ENCODE measurements at regions not wholly inside any gene's neighbourhood (a gene's known extent, or its start where the extent isn't known, plus 50 kb on each side); places are given as distances from the start of the nearest gene placed in this dataset.

DNA sequence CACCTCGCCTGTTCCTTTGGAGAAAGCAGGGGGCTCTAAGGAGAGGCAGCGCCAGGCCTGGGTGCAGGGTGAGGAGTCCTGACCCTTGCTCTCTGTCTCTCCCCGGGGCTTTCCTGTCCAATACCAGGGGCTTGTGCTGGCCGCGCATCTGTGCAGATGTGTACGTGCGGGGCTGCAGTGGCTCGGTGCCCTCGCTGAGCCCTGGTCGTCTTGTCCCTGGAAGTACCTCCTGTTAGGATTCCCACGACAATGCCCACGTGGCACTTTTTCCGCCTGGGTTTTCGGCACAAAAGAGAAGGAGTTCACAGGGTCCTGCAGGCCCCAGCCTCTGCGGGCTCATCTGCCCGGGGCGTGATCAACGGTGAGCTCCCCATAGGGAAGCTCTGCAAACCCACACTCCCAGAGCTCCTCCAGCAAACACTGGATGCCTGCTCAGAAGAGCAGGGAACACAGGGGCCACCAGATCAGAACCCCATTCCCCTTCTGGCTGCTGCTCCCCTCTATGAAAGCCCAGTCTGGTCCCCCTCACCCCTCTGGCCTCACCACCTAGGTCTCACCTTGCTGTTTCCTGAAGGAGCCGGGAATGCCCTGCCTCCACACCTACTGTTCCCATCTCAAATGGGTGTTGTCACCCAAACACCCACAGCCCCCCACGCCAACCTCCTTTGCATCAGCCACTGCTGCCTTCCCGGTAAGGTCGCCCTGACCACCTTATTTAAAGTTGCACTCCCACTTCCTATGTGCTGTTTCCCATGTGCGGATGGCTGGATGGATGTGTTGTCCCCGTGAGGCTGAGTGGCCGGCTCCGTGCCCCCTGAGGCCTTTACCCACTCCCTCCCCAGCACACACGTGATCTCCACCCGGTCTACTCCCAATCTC lies 62.6 kb upstream of the PRR20G start:
- no peak for DNase-seq (ENCODE audit: low spot score)

DNA sequence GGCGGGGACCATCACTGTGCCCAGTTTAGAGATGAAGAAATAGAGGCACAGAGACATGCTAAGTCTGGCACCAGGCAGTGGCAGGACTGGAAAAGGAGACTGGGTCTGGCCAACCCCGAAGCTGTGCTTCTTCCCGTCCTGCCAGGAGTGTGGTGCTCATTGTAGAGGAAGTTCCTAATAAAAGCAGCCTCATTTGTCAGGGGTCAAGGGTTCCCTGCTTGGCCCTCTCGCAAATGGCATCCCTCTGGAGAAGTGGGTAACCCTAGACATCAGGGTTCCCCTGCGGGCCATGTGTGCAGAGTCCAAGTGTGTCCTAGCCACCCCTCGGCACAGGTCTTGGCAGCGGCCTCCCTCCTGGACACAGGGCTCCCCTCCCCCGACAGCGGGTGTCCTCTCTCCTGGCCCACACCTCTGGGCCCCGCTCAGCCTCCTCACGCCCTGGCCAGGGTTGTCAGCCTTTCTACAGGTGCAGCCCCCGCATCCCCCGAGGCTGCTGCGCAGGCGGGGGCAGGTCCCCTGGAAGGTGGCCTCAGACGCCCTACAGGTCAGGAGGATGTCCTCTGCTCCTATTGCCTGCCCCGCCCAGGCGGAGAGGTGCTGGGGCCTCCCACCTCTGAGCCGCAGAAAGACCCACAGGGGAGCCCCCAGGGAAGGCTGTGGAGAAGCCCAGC lies 61.8 kb upstream of the PRR20G start:
- no peak for DNase-seq (ENCODE audit: low spot score)

GRCh38 chr3:127342735-127343134 lies 54.9 kb upstream of the PRR20G start:
- DNase-seq (ENCODE audit: low spot score), result no peak

GRCh38 chr3:127339928-127340861 lies 52.3 kb upstream of the PRR20G start:
- no peak for DNase-seq (ENCODE audit: low spot score)

GRCh38 chr3:127339016-127339415 lies 51.2 kb upstream of the PRR20G start:
- DNase-seq (ENCODE audit: low spot score), result no peak

DNA sequence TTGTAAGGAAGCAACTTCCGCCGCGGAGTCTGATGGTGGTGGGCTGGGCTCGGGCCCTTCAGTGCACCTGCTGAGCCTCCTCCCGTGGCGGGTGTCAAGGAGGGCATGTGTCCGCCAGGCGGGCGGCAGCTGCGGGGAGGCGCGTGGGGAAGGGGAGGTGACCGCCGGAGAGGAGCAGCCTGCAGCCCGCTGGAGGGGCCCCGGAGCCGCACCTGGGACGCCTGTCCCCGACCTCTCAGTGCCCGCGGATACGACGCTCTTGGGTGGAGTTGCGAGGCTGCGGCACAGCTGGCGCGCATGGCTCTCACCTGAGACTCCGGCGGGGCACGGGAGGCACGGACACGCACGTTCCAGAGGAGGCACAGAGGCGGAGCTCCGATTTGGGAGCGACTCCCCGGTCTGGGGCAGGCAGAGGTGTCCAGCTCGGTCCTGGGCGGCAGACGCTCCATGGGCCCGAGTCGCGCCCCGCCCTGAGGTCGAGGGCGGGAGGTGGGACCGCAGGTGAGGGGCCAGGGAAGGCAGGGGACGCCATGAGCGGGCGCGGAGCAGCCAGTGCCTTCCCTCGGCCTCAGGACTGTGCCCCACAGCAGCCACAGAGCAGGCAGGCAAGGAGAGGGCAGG lies 50.2 kb upstream of the PRR20G start:
- DNase-seq (ENCODE audit: low spot score), result no peak
